Astrocyte (in vitro differentiated cells and primary cell): ENCODE measurements at regions not wholly inside any gene's neighbourhood (a gene's known extent, or its start where the extent isn't known, plus 50 kb on each side); places are given as distances from the start of the nearest gene placed in this dataset.
"Not testable (repeated sequence)": the region's sequence is repeated elsewhere in the genome, so short reads cannot be mapped to it uniquely, and the experiment has no call there.

ENCODE experiments used
- DNase-seq: peaks from one replicate; pipeline ENCODE4 v3.0.0-alpha.2; 2010; ENCODE audit warnings: low read depth
- FAIRE-seq: peaks from 2 replicates; lab custom pipeline; 2011; peaks lifted over from hg19 to GRCh38; lab: Jason Lieb, UNC
- H2AFZ ChIP-seq: 2 replicates; pipeline ENCODE4 v1.6.0; 2012; ENCODE audit warnings: low read depth, low read length, inconsistent platforms
- H3K27ac ChIP-seq: 2 replicates; pipeline ENCODE4 v1.5.1; 2011; ENCODE audit warnings: low read depth, low read length, inconsistent platforms
- H3K27me3 ChIP-seq: 2 replicates; pipeline ENCODE4 v1.6.0; 2011; ENCODE audit warnings: low read length, inconsistent platforms; ENCODE audit not compliant: insufficient read depth
- H3K36me3 ChIP-seq: 2 replicates; pipeline ENCODE4 v1.5.1; 2011; ENCODE audit warnings: low read length, inconsistent platforms; ENCODE audit not compliant: insufficient read depth
- H3K4me1 ChIP-seq: 2 replicates; pipeline ENCODE4 v1.5.1; 2011; ENCODE audit warnings: low read length, inconsistent platforms; ENCODE audit not compliant: insufficient read depth
- H3K4me2 ChIP-seq: 2 replicates; pipeline ENCODE4 v1.6.0; 2012; ENCODE audit warnings: low read length, inconsistent platforms
- H3K4me3 ChIP-seq: 2 replicates; pipeline ENCODE4 v1.5.1; 2011; ENCODE audit warnings: low read depth, mild to moderate bottlenecking, low read length, inconsistent platforms; ENCODE audit not compliant: insufficient read depth
- H3K79me2 ChIP-seq: 2 replicates; pipeline ENCODE4 v1.6.0; 2012; ENCODE audit warnings: mild to moderate bottlenecking, low read length, inconsistent platforms; ENCODE audit not compliant: insufficient read depth
- H3K9ac ChIP-seq: 2 replicates; pipeline ENCODE4 v1.6.0; 2012; ENCODE audit warnings: mild to moderate bottlenecking, low read length, inconsistent platforms
- H3K9me3 ChIP-seq: 2 replicates; pipeline ENCODE4 v1.5.1; 2012; ENCODE audit warnings: low read depth, mild to moderate bottlenecking, low read length, inconsistent platforms; ENCODE audit not compliant: insufficient read depth
- H4K20me1 ChIP-seq: 2 replicates; pipeline ENCODE4 v1.6.0; 2012; ENCODE audit warnings: low read length, inconsistent platforms; ENCODE audit not compliant: insufficient read depth
- H3K27ac Mint-ChIP-seq: one replicate; pipeline ENCODE4 v1.8.0; 2021; ENCODE audit warnings: mild to moderate bottlenecking, mixed read lengths; ENCODE audit not compliant: unreplicated experiment
- H3K27me3 Mint-ChIP-seq: one replicate; pipeline ENCODE4 v1.8.0; 2021; ENCODE audit warnings: low read depth, mixed read lengths; ENCODE audit not compliant: unreplicated experiment
- H3K36me3 Mint-ChIP-seq: one replicate; pipeline ENCODE4 v1.8.0; 2021; ENCODE audit warnings: low read depth, mixed read lengths; ENCODE audit not compliant: unreplicated experiment
- H3K4me1 Mint-ChIP-seq: one replicate; pipeline ENCODE4 v1.8.0; 2021; ENCODE audit warnings: low read depth, mixed read lengths; ENCODE audit not compliant: unreplicated experiment
- H3K4me3 Mint-ChIP-seq: one replicate; pipeline ENCODE4 v1.8.0; 2021; ENCODE audit warnings: mild to moderate bottlenecking, moderate library complexity, mixed read lengths; ENCODE audit not compliant: unreplicated experiment
- H3K9me3 Mint-ChIP-seq: one replicate; pipeline ENCODE4 v1.8.0; 2021; ENCODE audit warnings: mild to moderate bottlenecking, mixed read lengths; ENCODE audit not compliant: unreplicated experiment
- CTCF ChIP-seq: IDR thresholded peaks from 2 replicates; pipeline ENCODE4 v1.5.1; 2011; ENCODE audit warnings: low read depth, mild to moderate bottlenecking, inconsistent platforms, low read length, moderate library complexity; ENCODE audit not compliant: insufficient read depth
- EZH2 ChIP-seq: IDR thresholded peaks from 2 replicates; pipeline ENCODE4 v1.6.1; 2012; ENCODE audit warnings: mild to moderate bottlenecking, low read length, inconsistent platforms; ENCODE audit not compliant: insufficient read depth

- Histone ChIP-seq H3K27ac (no peak overlapping the region), H3K4me3 (no peak overlapping the region), H4K20me1 (no peaks in the 10 kb centered on the region), H2AFZ (no peak overlapping the region), H3K79me2 (no peaks in the 10 kb centered on the region), H3K27me3 (no peaks in the 10 kb centered on the region), H3K9ac (no peak overlapping the region), H3K36me3 (no peaks in the 10 kb centered on the region), H3K9me3 (no peaks in the 10 kb centered on the region), H3K4me2 (no peak overlapping the region), H3K4me1 (peaks cover 7% of the 10 kb centered on the region)
- Mint-ChIP-seq H3K4me1 (peaks cover 21% of the 10 kb centered on the region), H3K36me3 (no peaks in the 10 kb centered on the region), H3K4me3 (no peak overlapping the region), H3K27me3 (no peaks in the 10 kb centered on the region), H3K9me3 (no peaks in the 10 kb centered on the region), H3K27ac (peak overlapping the region; percentile 21)
- DNase-seq (peak; percentile 69), FAIRE-seq (no peak)
- TF ChIP-seq EZH2: no peak
- TF ChIP-seq CTCF: no peak
These were observed 113.6 kb upstream of the ID4 start for GRCh38 chr6:19723545-19723944.

- H3K27me3 ChIP-seq, H3K9me3 Mint-ChIP-seq, FAIRE-seq, H3K4me3 Mint-ChIP-seq, H3K36me3 ChIP-seq, H3K9ac ChIP-seq, H3K4me3 ChIP-seq, H3K36me3 Mint-ChIP-seq, H3K4me1 ChIP-seq, H4K20me1 ChIP-seq, DNase-seq, H3K4me2 ChIP-seq, H3K4me1 Mint-ChIP-seq, H3K27me3 Mint-ChIP-seq, H3K79me2 ChIP-seq, H3K27ac ChIP-seq, H3K27ac Mint-ChIP-seq, H2AFZ ChIP-seq, H3K9me3 ChIP-seq: not testable (repeated sequence)
These were observed 111.7 kb upstream of the ID4 start for GRCh38 chr6:19725436-19725835.

GRCh38 chr6:19731282-19731681 is 105.9 kb upstream of the ID4 start:
- DNase-seq (peak; percentile 96), FAIRE-seq (peak; percentile 85)
- H3K27me3 Mint-ChIP-seq: peaks cover 8% of the 10 kb centered on the region
- no peak overlapping the region for H3K4me3 Mint-ChIP-seq
- H3K27ac Mint-ChIP-seq: peak overlapping the region; percentile 79
- Histone ChIP-seq H3K4me2 (peak overlapping the region; percentile 27), H3K27me3 (no peaks in the 10 kb centered on the region), H3K36me3 (no peaks in the 10 kb centered on the region), H3K79me2 (no peaks in the 10 kb centered on the region), H3K9ac (no peak overlapping the region), H3K4me1 (no peaks in the 10 kb centered on the region), H3K4me3 (peak overlapping the region; percentile 29), H3K9me3 (no peaks in the 10 kb centered on the region), H4K20me1 (no peaks in the 10 kb centered on the region), H3K27ac (peak overlapping the region; percentile 67), H2AFZ (peak overlapping the region; percentile 73)
- no peaks in the 10 kb centered on the region for H3K36me3 Mint-ChIP-seq
- peaks cover 6% of the 10 kb centered on the region for H3K9me3 Mint-ChIP-seq
- TF ChIP-seq CTCF (no peak), EZH2 (no peak)
- peaks cover 7% of the 10 kb centered on the region for H3K4me1 Mint-ChIP-seq
